ENCODE measurements at regions not wholly inside any gene's neighbourhood (a gene's known extent, or its start where the extent isn't known, plus 50 kb on each side); places are given as distances from the start of the nearest gene placed in this dataset.

DNA sequence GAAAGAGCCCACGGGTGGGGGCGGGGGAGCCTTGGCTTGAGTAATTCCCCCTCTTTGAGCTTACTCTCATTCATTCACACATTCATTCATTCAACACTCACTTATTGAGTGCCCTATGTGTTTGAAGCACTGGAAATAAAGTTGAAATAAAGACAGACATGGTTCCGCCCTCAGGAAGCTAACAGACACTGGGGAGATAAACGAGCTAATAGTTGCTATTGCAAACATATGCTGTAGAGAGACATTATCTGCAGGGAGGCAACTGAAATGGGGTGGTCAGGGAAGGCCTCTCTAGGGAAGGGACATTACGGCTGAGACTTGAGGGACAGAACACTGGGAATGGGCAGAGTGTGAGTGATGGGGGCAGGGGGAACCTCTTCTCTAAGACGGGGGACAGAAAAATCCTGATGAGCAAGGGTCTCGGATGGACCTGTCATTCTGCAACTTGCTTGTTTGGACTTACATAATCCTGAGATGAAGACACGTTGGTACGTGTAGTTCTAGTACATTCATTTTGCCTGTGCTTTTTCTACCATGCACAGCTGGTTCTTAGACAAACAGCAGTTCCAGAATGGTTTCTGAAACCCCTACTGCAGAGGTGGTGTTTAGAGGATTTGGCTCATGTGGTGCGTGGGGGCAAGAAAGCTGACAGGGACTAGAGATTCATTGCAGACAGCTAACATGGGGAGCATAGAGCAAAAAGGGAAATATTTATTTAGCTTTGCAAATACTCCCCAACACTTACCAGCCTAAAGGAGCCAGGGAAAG is 71.1 kb upstream of the BLCAP start:
- Histone ChIP-seq H3K36me3 (ENCODE audit: control insufficient read depth in 2 of 2, insufficient read depth in 2 of 2, low read length in 2 of 2) (no peaks in the 10 kb centered on the region), H3K4me3 (ENCODE audit: low read length in 2 of 2) (no peak overlapping the region), H3K27ac (ENCODE audit: low read length) (no peak overlapping the region), H3K27me3 (ENCODE audit: control insufficient read depth in 1 of 2, insufficient read depth in 2 of 2, low read length in 2 of 2) (peaks cover 6 to 12% of the 10 kb centered on the region in 2 donors), H3K9me3 (ENCODE audit: control insufficient read depth in 2 of 2, low read length in 2 of 2) (no peaks in the 10 kb centered on the region), H3K9ac (ENCODE audit: low read length in 2 of 2) (no peak overlapping the region), H3K4me1 (ENCODE audit: control insufficient read depth, insufficient read depth, low read length) (no peaks in the 10 kb centered on the region)

DNA sequence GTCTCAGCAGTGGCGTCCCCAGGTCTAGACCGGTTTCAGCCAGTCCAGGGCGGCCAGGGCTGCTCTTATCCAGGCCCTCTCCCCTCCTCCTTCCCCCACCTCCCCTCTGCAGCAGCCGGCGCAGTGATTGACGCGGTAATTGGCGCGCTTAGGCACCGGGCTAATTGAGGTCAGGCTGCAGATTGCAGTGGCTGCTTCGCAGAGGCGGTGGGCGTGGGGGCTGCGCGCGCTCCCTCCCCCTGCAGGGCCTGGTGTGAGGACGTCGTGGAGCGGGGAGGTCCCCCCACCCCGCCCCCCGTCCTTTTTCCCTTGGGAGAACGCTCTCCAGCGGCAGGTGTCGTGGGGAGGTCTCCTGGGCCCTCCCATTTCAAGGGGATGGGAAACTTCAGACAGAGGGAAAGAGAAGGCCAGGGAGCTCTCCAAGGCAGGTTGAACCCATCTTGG is 70.4 kb upstream of the BLCAP start:
- H3K9ac ChIP-seq (ENCODE audit: low read length in 2 of 2): no peak overlapping the region
- H3K9me3 ChIP-seq (ENCODE audit: control insufficient read depth in 2 of 2, low read length in 2 of 2): no peaks in the 10 kb centered on the region
- H3K27ac ChIP-seq (ENCODE audit: low read length): no peak overlapping the region
- H3K4me3 ChIP-seq (ENCODE audit: low read length in 2 of 2): no peak overlapping the region
- no peaks in the 10 kb centered on the region for H3K36me3 ChIP-seq (ENCODE audit: control insufficient read depth in 2 of 2, insufficient read depth in 2 of 2, low read length in 2 of 2)
- H3K4me1 ChIP-seq (ENCODE audit: control insufficient read depth, insufficient read depth, low read length): no peaks in the 10 kb centered on the region
- peaks cover 8 to 13% of the 10 kb centered on the region in 2 donors for H3K27me3 ChIP-seq (ENCODE audit: control insufficient read depth in 1 of 2, insufficient read depth in 2 of 2, low read length in 2 of 2)

DNA sequence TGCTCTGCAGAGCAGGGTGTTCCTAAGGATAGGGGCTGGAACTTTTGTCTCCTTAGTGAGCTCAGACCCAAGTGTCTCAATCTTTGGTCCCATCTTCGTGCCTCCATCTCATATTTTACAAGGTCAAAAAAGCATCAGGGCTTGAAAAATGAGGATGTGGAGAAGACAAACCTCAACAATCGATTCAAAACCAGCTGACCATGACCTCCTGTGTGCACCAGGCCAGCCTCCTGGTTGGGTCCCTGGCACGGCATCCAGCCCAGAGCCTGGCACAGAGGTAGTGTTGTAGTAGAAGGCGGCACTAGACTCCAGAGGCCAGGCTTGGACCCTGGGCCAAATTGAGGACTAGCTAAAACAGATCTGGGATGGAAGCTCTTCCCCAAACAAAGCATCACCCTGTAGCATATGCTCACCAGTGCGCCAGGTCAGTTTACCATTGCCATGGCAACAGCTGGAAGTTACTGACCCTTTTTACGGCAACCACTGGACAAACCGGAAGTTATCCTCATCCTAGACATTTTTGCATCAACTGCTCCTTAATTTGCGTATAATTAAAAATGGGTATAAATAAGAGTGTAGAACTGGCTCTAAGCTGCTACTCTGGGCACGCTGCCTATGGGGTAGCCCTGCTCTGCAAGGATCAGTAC is 69.3 kb upstream of the BLCAP start:
- H3K27ac ChIP-seq (ENCODE audit: low read length): no peak overlapping the region
- no peaks in the 10 kb centered on the region for H3K36me3 ChIP-seq (ENCODE audit: control insufficient read depth in 2 of 2, insufficient read depth in 2 of 2, low read length in 2 of 2)
- no peak overlapping the region for H3K9ac ChIP-seq (ENCODE audit: low read length in 2 of 2)
- no peak overlapping the region for H3K4me3 ChIP-seq (ENCODE audit: low read length in 2 of 2)
- H3K9me3 ChIP-seq (ENCODE audit: control insufficient read depth in 2 of 2, low read length in 2 of 2): no peaks in the 10 kb centered on the region
- H3K4me1 ChIP-seq (ENCODE audit: control insufficient read depth, insufficient read depth, low read length): no peaks in the 10 kb centered on the region
- H3K27me3 ChIP-seq (ENCODE audit: control insufficient read depth in 1 of 2, insufficient read depth in 2 of 2, low read length in 2 of 2): peaks cover 13 to 16% of the 10 kb centered on the region in 2 donors

DNA sequence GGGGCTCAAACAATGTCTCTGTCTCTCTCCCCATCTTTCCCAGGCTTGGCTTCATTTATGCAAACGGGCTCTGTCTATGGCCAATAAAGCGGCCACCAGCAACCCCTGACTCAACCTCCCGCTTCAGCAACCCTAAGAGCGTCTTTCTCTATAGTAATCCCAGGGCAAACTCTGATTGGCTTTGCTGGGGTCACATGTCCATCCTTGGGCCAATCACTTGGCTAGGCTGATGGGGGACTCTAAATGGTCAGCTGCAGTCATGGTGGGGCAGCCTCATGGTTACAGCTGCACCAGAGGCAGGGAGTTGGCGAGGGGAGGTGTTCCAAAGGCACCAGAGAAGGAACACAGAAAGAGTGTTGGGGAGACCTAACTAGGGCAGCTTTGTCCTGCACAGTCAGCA is 68.5 kb upstream of the BLCAP start:
- Histone ChIP-seq H3K27me3 (ENCODE audit: control insufficient read depth in 1 of 2, insufficient read depth in 2 of 2, low read length in 2 of 2) (peaks cover 13 to 19% of the 10 kb centered on the region in 2 donors), H3K9ac (ENCODE audit: low read length in 2 of 2) (no peak overlapping the region), H3K36me3 (ENCODE audit: control insufficient read depth in 2 of 2, insufficient read depth in 2 of 2, low read length in 2 of 2) (no peaks in the 10 kb centered on the region), H3K9me3 (ENCODE audit: control insufficient read depth in 2 of 2, low read length in 2 of 2) (no peaks in the 10 kb centered on the region), H3K4me1 (ENCODE audit: control insufficient read depth, insufficient read depth, low read length) (no peaks in the 10 kb centered on the region), H3K4me3 (ENCODE audit: low read length in 2 of 2) (no peak overlapping the region), H3K27ac (ENCODE audit: low read length) (no peak overlapping the region)

DNA sequence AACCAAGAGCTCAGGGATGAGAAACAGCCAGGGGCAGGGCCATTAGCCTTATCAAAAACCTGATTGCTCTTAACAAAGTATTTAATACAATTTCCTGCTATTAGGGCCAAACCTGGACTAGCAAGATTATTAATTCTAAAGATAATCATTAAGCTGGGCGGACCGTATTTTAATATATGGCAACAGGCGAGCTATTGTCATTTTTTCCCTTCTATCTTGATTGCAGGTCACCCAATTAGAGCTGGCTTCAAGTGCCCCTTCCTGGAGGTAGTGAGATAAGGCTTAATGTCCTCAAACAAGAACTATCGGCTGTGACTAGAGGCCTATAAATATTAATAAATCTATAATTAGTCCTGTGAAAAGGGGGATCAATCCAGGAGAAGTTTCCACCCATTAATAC is 66.0 kb upstream of the BLCAP start:
- no peak overlapping the region for H3K4me3 ChIP-seq (ENCODE audit: low read length in 2 of 2)
- H3K27me3 ChIP-seq (ENCODE audit: control insufficient read depth in 1 of 2, insufficient read depth in 2 of 2, low read length in 2 of 2): peaks cover 12 to 24% of the 10 kb centered on the region in 2 donors
- H3K36me3 ChIP-seq (ENCODE audit: control insufficient read depth in 2 of 2, insufficient read depth in 2 of 2, low read length in 2 of 2): no peaks in the 10 kb centered on the region
- no peak overlapping the region for H3K27ac ChIP-seq (ENCODE audit: low read length)
- H3K9me3 ChIP-seq (ENCODE audit: control insufficient read depth in 2 of 2, low read length in 2 of 2): no peaks in the 10 kb centered on the region
- H3K4me1 ChIP-seq (ENCODE audit: control insufficient read depth, insufficient read depth, low read length): no peaks in the 10 kb centered on the region
- no peak overlapping the region for H3K9ac ChIP-seq (ENCODE audit: low read length in 2 of 2)

DNA sequence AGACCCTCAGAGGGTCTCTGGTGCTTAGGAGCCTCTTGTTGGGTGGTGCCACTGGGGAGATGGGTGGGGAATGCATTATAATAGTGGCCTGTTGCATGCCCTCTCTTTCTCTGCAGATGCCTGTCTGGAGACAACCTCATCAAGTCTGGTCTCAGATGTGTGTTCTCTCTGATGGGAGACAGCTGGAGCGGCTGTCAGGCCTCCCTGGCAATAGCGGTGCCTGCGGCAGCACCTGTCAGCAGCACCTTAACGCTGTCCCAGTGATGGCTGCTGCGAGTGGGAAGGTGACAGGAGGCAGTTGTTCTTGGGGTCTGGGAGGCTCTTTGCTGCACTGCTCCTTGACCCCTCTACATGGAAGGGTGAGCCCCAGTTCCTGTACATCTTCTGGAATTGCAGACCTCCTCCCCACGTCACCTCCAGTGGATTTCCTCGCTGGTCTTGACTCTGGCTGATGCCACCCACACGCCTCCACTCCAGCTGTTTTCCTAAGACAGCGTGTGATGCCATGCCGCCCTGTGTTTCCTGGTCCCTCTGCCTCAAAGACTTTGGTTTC is 63.3 kb upstream of the BLCAP start:
- Histone ChIP-seq H3K4me3 (ENCODE audit: low read length in 2 of 2) (no peak overlapping the region), H3K9ac (ENCODE audit: low read length in 2 of 2) (no peak overlapping the region), H3K36me3 (ENCODE audit: control insufficient read depth in 2 of 2, insufficient read depth in 2 of 2, low read length in 2 of 2) (no peaks in the 10 kb centered on the region), H3K9me3 (ENCODE audit: control insufficient read depth in 2 of 2, low read length in 2 of 2) (no peaks in the 10 kb centered on the region), H3K27me3 (ENCODE audit: control insufficient read depth in 1 of 2, insufficient read depth in 2 of 2, low read length in 2 of 2) (peaks cover 10 to 13% of the 10 kb centered on the region in 2 donors), H3K27ac (ENCODE audit: low read length) (no peak overlapping the region), H3K4me1 (ENCODE audit: control insufficient read depth, insufficient read depth, low read length) (no peaks in the 10 kb centered on the region)

DNA sequence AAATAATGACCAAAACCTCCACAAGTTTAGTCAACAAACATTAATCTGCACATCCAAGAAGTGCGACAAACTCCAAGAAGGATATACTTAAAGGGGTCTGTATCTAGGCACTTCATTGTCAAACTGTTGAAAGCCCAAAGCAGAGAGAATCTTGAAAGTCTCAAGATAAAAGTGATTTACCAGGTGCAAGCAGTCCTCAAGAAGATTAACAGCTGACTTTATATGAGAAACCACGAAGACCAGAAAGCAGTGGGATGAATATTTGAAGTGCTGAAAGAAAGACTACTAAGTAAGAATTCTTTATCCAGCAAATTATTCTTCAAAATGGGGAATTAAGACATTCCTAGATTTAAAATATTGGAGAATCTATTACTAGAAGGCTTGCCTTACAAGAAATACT is 58.4 kb upstream of the BLCAP start:
- H3K4me3 ChIP-seq (ENCODE audit: low read length in 2 of 2): no peak overlapping the region
- H3K4me1 ChIP-seq (ENCODE audit: control insufficient read depth, insufficient read depth, low read length): no peaks in the 10 kb centered on the region
- H3K9ac ChIP-seq (ENCODE audit: low read length in 2 of 2): no peak overlapping the region
- no peaks in the 10 kb centered on the region for H3K9me3 ChIP-seq (ENCODE audit: control insufficient read depth in 2 of 2, low read length in 2 of 2)
- no peak overlapping the region for H3K27ac ChIP-seq (ENCODE audit: low read length)
- peaks cover 6 to 10% of the 10 kb centered on the region in 2 donors for H3K27me3 ChIP-seq (ENCODE audit: control insufficient read depth in 1 of 2, insufficient read depth in 2 of 2, low read length in 2 of 2)
- H3K36me3 ChIP-seq (ENCODE audit: control insufficient read depth in 2 of 2, insufficient read depth in 2 of 2, low read length in 2 of 2): no peaks in the 10 kb centered on the region

DNA sequence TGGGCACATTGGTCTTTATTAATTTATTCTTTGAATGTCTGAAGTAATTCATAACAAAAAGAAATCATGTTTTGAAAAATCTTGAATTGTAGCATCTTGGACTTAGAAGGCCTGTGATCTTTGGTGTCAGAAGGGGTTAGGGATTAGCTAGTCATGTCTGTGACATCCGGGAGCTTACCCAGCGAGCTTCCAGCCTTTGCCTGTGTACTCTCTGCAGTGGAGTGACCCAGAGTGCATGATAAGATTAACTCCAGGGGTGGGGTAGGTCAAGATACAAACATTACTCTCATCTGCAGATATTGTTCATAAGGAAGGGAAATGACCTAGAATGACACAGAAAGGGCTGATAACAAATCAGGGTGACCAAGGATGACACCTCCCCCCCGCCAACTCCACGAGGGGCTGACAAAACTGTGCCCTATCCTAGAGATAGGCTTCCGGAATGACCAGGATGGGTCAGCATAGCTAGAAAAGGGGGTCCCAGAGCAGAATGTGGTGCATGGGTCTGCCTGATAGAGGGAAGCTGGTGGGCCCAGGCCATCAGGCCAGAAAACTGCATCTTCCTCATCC is 56.6 kb upstream of the BLCAP start:
- Histone ChIP-seq H3K27ac (ENCODE audit: low read length) (no peak overlapping the region), H3K36me3 (ENCODE audit: control insufficient read depth in 2 of 2, insufficient read depth in 2 of 2, low read length in 2 of 2) (no peaks in the 10 kb centered on the region), H3K9me3 (ENCODE audit: control insufficient read depth in 2 of 2, low read length in 2 of 2) (no peaks in the 10 kb centered on the region), H3K27me3 (ENCODE audit: control insufficient read depth in 1 of 2, insufficient read depth in 2 of 2, low read length in 2 of 2) (peaks cover 8 to 13% of the 10 kb centered on the region in 2 donors), H3K4me3 (ENCODE audit: low read length in 2 of 2) (no peak overlapping the region), H3K9ac (ENCODE audit: low read length in 2 of 2) (no peak overlapping the region), H3K4me1 (ENCODE audit: control insufficient read depth, insufficient read depth, low read length) (no peaks in the 10 kb centered on the region)

DNA sequence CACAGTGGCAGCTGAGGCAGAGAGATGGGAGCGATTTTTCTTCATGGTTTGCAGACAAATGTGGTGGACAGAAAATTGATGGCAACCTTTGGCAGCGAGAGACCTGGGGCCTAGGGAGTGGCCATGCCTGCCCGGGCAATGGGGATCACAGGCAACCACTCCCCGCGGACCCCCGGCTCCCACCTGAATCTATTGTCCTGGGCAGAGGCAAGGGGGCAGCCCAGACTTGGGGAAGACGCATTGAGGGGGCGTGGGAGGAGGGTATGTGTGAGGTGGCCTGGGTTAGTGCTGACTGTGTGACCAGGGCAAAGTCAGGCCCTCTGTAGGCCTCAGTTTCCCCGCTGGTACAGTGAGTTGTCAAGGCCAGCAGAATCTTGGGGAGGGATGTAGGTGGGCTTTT is 53.6 kb upstream of the BLCAP start:
- Histone ChIP-seq H3K9ac (ENCODE audit: low read length in 2 of 2) (no peak overlapping the region), H3K27ac (ENCODE audit: low read length) (no peak overlapping the region), H3K4me3 (ENCODE audit: low read length in 2 of 2) (no peak overlapping the region), H3K9me3 (ENCODE audit: control insufficient read depth in 2 of 2, low read length in 2 of 2) (no peaks in the 10 kb centered on the region), H3K4me1 (ENCODE audit: control insufficient read depth, insufficient read depth, low read length) (no peaks in the 10 kb centered on the region), H3K36me3 (ENCODE audit: control insufficient read depth in 2 of 2, insufficient read depth in 2 of 2, low read length in 2 of 2) (no peaks in the 10 kb centered on the region), H3K27me3 (ENCODE audit: control insufficient read depth in 1 of 2, insufficient read depth in 2 of 2, low read length in 2 of 2) (peaks cover 13 to 15% of the 10 kb centered on the region in 2 donors)

DNA sequence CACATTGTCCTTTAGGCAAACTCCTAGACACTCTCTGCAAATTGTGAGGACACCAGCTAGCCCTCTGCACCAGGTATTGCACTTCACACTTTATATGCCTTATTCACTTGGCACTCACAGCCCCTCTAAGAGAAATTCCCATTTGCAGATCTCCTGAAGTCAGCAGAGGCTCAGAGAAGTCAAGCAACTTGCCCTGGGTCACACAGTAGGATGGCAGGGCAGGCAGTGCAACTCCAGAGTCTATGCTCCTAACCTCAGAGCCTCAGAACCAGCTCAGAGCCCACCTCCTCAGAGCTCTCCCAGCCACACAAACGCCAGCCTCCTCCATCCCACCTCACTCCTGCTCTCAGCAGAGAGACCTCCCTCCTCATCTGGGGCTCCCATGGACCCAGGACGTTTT is 52.4 kb upstream of the BLCAP start:
- Histone ChIP-seq H3K4me3 (ENCODE audit: low read length in 2 of 2) (no peak overlapping the region), H3K36me3 (ENCODE audit: control insufficient read depth in 2 of 2, insufficient read depth in 2 of 2, low read length in 2 of 2) (no peaks in the 10 kb centered on the region), H3K9ac (ENCODE audit: low read length in 2 of 2) (no peak overlapping the region), H3K27me3 (ENCODE audit: control insufficient read depth in 1 of 2, insufficient read depth in 2 of 2, low read length in 2 of 2) (peaks cover 11 to 15% of the 10 kb centered on the region in 2 donors), H3K27ac (ENCODE audit: low read length) (no peak overlapping the region), H3K9me3 (ENCODE audit: control insufficient read depth in 2 of 2, low read length in 2 of 2) (no peaks in the 10 kb centered on the region), H3K4me1 (ENCODE audit: control insufficient read depth, insufficient read depth, low read length) (no peaks in the 10 kb centered on the region)
